Mesenteric fat pad (tissue), 1 donor: ENCODE measurements at regions not wholly inside any gene's neighbourhood (a gene's known extent, or its start where the extent isn't known, plus 50 kb on each side); places are given as distances from the start of the nearest gene placed in this dataset.
"Not testable (repeated sequence)": the region's sequence is repeated elsewhere in the genome, so short reads cannot be mapped to it uniquely, and the experiment has no call there.

ENCODE experiments used
- DNase-seq: peaks from one replicate; pipeline ENCODE4 v3.0.0-alpha.2; 2020; ENCODE audit warnings: low spot score
- donor health status: DM: yes; HTN: yes; CAD: no.

GRCh38 chr4:58411904-58412303, 1301.7 kb upstream of the IGFBP7 start:
- DNase-seq, result no peak

GRCh38 chr4:58406762-58407161, 1296.6 kb upstream of the IGFBP7 start:
- DNase-seq, result no peak

- no peak for DNase-seq
Observed at GRCh38 chr4:58368221-58368620, 1258.0 kb upstream of the IGFBP7 start.

GRCh38 chr4:58360354-58361133, 1250.4 kb upstream of the IGFBP7 start:
- DNase-seq, result peak; percentile 73

GRCh38 chr4:58359590-58359989, 1249.4 kb upstream of the IGFBP7 start:
- DNase-seq, result no peak

GRCh38 chr4:58357947-58358346, 1247.8 kb upstream of the IGFBP7 start:
- no peak for DNase-seq

- DNase-seq, result no peak
Observed at GRCh38 chr4:58325070-58325469, 1214.9 kb upstream of the IGFBP7 start.

- no peak for DNase-seq
Observed at GRCh38 chr4:58313444-58313843, 1203.3 kb upstream of the IGFBP7 start.

GRCh38 chr4:58303456-58303855, 1193.3 kb upstream of the IGFBP7 start:
- no peak for DNase-seq

GRCh38 chr4:58301376-58301999, 1191.3 kb upstream of the IGFBP7 start:
- DNase-seq, result no peak

GRCh38 chr4:58286335-58286734, 1176.2 kb upstream of the IGFBP7 start:
- DNase-seq, result no peak

- not testable (repeated sequence) for DNase-seq
Observed at GRCh38 chr4:58280928-58281327, 1170.7 kb upstream of the IGFBP7 start.

GRCh38 chr4:58275856-58276255, 1165.7 kb upstream of the IGFBP7 start:
- DNase-seq, result no peak

GRCh38 chr4:58274553-58274952, 1164.4 kb upstream of the IGFBP7 start:
- no peak for DNase-seq

GRCh38 chr4:58272311-58272710, 1162.1 kb upstream of the IGFBP7 start:
- no peak for DNase-seq

- no peak for DNase-seq
Observed at GRCh38 chr4:58265734-58266133, 1155.5 kb upstream of the IGFBP7 start.

GRCh38 chr4:58261526-58261925, 1151.3 kb upstream of the IGFBP7 start:
- DNase-seq, result no peak

- no peak for DNase-seq
Observed at GRCh38 chr4:58254291-58254690, 1144.1 kb upstream of the IGFBP7 start.

- DNase-seq, result no peak
Observed at GRCh38 chr4:58252656-58253055, 1142.5 kb upstream of the IGFBP7 start.

GRCh38 chr4:58247792-58248191, 1137.6 kb upstream of the IGFBP7 start:
- DNase-seq, result no peak

- no peak for DNase-seq
Observed at GRCh38 chr4:58225460-58225859, 1115.3 kb upstream of the IGFBP7 start.

- DNase-seq, result no peak
Observed at GRCh38 chr4:58219179-58219578, 1109.0 kb upstream of the IGFBP7 start.

- DNase-seq, result no peak
Observed at GRCh38 chr4:58216461-58216860, 1106.3 kb upstream of the IGFBP7 start.
